H7 (cell line): ENCODE measurements at regions not wholly inside any gene's neighbourhood (a gene's known extent, or its start where the extent isn't known, plus 50 kb on each side); places are given as distances from the start of the nearest gene placed in this dataset.
"Not testable (repeated sequence)": the region's sequence is repeated elsewhere in the genome, so short reads cannot be mapped to it uniquely, and the experiment has no call there.

ENCODE experiments used
- DNase-seq: peaks from one replicate; pipeline ENCODE4 v3.0.0; 2012
- H3K27me3 ChIP-seq: 2 replicates; pipeline ENCODE4 v1.6.0; 2011; ENCODE audit warnings: mild to moderate bottlenecking, low read length; ENCODE audit not compliant: control insufficient read depth, insufficient read depth
- H3K36me3 ChIP-seq: replicated peaks from 2 replicates; pipeline ENCODE4 v1.5.1; 2011; ENCODE audit warnings: low read length; ENCODE audit not compliant: control insufficient read depth, insufficient read depth
- H3K4me3 ChIP-seq: 2 replicates; pipeline ENCODE4 v1.5.1; 2011; ENCODE audit warnings: low read depth, mild to moderate bottlenecking, control low read depth, low read length, moderate library complexity; ENCODE audit not compliant: insufficient read depth

- no peaks in the 10 kb centered on the region for H3K36me3 ChIP-seq
- no peaks in the 10 kb centered on the region for H3K27me3 ChIP-seq
- no peak overlapping the region for H3K4me3 ChIP-seq
- no peak for DNase-seq
Measured at GRCh38 chr3:8305371-8305770, 196.3 kb upstream of the LMCD1 start.

GRCh38 chr3:8307545-8308110 is 194.0 kb upstream of the LMCD1 start:
- no peaks in the 10 kb centered on the region for H3K36me3 ChIP-seq
- H3K4me3 ChIP-seq: no peak overlapping the region
- no peak for DNase-seq
- H3K27me3 ChIP-seq: no peaks in the 10 kb centered on the region

GRCh38 chr3:8311321-8311720 is 190.3 kb upstream of the LMCD1 start:
- no peak for DNase-seq
- Histone ChIP-seq H3K36me3 (no peaks in the 10 kb centered on the region), H3K27me3 (no peaks in the 10 kb centered on the region), H3K4me3 (no peak overlapping the region)

GRCh38 chr3:8312685-8313084 is 188.9 kb upstream of the LMCD1 start:
- Histone ChIP-seq H3K36me3 (no peaks in the 10 kb centered on the region), H3K27me3 (no peaks in the 10 kb centered on the region), H3K4me3 (no peak overlapping the region)
- DNase-seq: no peak

- Histone ChIP-seq H3K4me3 (no peak overlapping the region), H3K27me3 (no peaks in the 10 kb centered on the region), H3K36me3 (no peaks in the 10 kb centered on the region)
- no peak for DNase-seq
Measured at GRCh38 chr3:8313560-8314267, 187.9 kb upstream of the LMCD1 start.

- H3K4me3 ChIP-seq, DNase-seq, H3K36me3 ChIP-seq, H3K27me3 ChIP-seq: not testable (repeated sequence)
Measured at GRCh38 chr3:8315526-8315925, 186.1 kb upstream of the LMCD1 start.

- Histone ChIP-seq H3K27me3 (no peaks in the 10 kb centered on the region), H3K4me3 (no peak overlapping the region), H3K36me3 (no peaks in the 10 kb centered on the region)
- no peak for DNase-seq
Measured at GRCh38 chr3:8317661-8318649, 183.7 kb upstream of the LMCD1 start.

- H3K4me3 ChIP-seq: no peak overlapping the region
- DNase-seq: no peak
- no peaks in the 10 kb centered on the region for H3K36me3 ChIP-seq
- H3K27me3 ChIP-seq: no peaks in the 10 kb centered on the region
Measured at GRCh38 chr3:8319935-8320634, 181.5 kb upstream of the LMCD1 start.

GRCh38 chr3:8320711-8321458 is 180.7 kb upstream of the LMCD1 start:
- Histone ChIP-seq H3K27me3 (no peaks in the 10 kb centered on the region), H3K4me3 (no peak overlapping the region), H3K36me3 (no peaks in the 10 kb centered on the region)
- DNase-seq: peak; percentile 40

- no peaks in the 10 kb centered on the region for H3K36me3 ChIP-seq
- peak; percentile 61 for DNase-seq
- no peak overlapping the region for H3K4me3 ChIP-seq
- no peaks in the 10 kb centered on the region for H3K27me3 ChIP-seq
Measured at GRCh38 chr3:8324747-8325146, 176.9 kb upstream of the LMCD1 start.

- no peak for DNase-seq
- no peak overlapping the region for H3K4me3 ChIP-seq
- H3K27me3 ChIP-seq: no peaks in the 10 kb centered on the region
- no peaks in the 10 kb centered on the region for H3K36me3 ChIP-seq
Measured at GRCh38 chr3:8325306-8325705, 176.3 kb upstream of the LMCD1 start.

GRCh38 chr3:8325833-8326232 is 175.8 kb upstream of the LMCD1 start:
- not testable (repeated sequence) for H3K36me3 ChIP-seq, H3K27me3 ChIP-seq, H3K4me3 ChIP-seq, DNase-seq

- no peaks in the 10 kb centered on the region for H3K27me3 ChIP-seq
- no peak for DNase-seq
- H3K4me3 ChIP-seq: no peak overlapping the region
Measured at GRCh38 chr3:8327739-8328138, 173.9 kb upstream of the LMCD1 start.

GRCh38 chr3:8328967-8329366 is 172.7 kb upstream of the LMCD1 start:
- no peaks in the 10 kb centered on the region for H3K27me3 ChIP-seq
- no peak for DNase-seq
- no peak overlapping the region for H3K4me3 ChIP-seq
- no peaks in the 10 kb centered on the region for H3K36me3 ChIP-seq

More at GRCh38 chr3:8327739-8328138, 173.9 kb upstream of the LMCD1 start:
- H3K36me3 ChIP-seq: no peaks in the 10 kb centered on the region
